ENCODE measurements at regions not wholly inside any gene's neighbourhood (a gene's known extent, or its start where the extent isn't known, plus 50 kb on each side); places are given as distances from the start of the nearest gene placed in this dataset.

GRCh38 chr2:7683708-7684107 is 766.5 kb downstream of the RNF144A start:
- ChIA-PET CTCF (no interaction called here), POLR2A (interaction anchor here (0.6 kb wide), 1 partner anchor 1333 kb away, joined by 5 read pairs; no protein-coding TSS in a partner anchor), RAD21 (ENCODE audit: low non-redundant PET in 1 of 2, low total read pairs in 2 of 2, uncharacterized antibody in 2 of 2, unreplicated experiment in 2 of 2) (no interaction called here)
- intact Hi-C loops (cut with micrococcal nuclease), result no loop called here
- peaks cover 5% of the 10 kb centered on the region for H3K27me3 ChIP-seq (ENCODE audit: insufficient read depth, low read length)
- ATAC-seq (no peak), DNase-seq (ENCODE audit: low read depth, low spot score) (no peak)
- no peaks in the 10 kb centered on the region for H3K36me3 ChIP-seq (ENCODE audit: control insufficient read depth in 1 of 2, insufficient read depth in 2 of 2, low read length in 2 of 2)
- H3K9me2 ChIP-seq (ENCODE audit: insufficient read depth), result no peaks in the 10 kb centered on the region
- H3K27ac ChIP-seq (ENCODE audit: low read depth, low read length), result no peak overlapping the region
- TF ChIP-seq MAX (IDR thresholded peaks at IDR 0.05) (no peak), RAD21 (IDR thresholded peaks at IDR 0.05; ENCODE audit: low read depth) (no peak), CEBPB (IDR thresholded peaks at IDR 0.05; ENCODE audit: low read depth) (no peak)
- no peaks in the 10 kb centered on the region for H3K9me3 ChIP-seq (ENCODE audit: control insufficient read depth in 1 of 2, insufficient read depth in 1 of 2, low read depth in 1 of 2, low read length in 2 of 2)
- H3K4me1 ChIP-seq (ENCODE audit: control insufficient read depth in 1 of 2, insufficient read depth in 2 of 2, low read length in 2 of 2), result no peaks in the 10 kb centered on the region
- no TSS peak for BruUV-seq (replicated peaks)
- no peaks in the 10 kb centered on the region for H3K79me2 ChIP-seq (ENCODE audit: insufficient read depth, low read length)
- H3K4me3 ChIP-seq (replicated peaks in 1 of 2; ENCODE audit: low read depth in 1 of 2, low read length in 2 of 2), result no peak overlapping the region
- no peak overlapping the region for H3K9ac ChIP-seq (ENCODE audit: low read length)
- no peak overlapping the region for H2AFZ ChIP-seq (ENCODE audit: low read depth, low read length, poor library complexity, severe bottlenecking)
- no peaks in the 10 kb centered on the region for H4K20me1 ChIP-seq (ENCODE audit: insufficient read depth)
- H3K4me2 ChIP-seq (ENCODE audit: low read length), result no peak overlapping the region

GRCh38 chr2:7685342-7686015 is 768.3 kb downstream of the RNF144A start:
- Histone ChIP-seq H3K4me2 (ENCODE audit: low read length) (no peak overlapping the region), H3K36me3 (ENCODE audit: control insufficient read depth in 1 of 2, insufficient read depth in 2 of 2, low read length in 2 of 2) (no peaks in the 10 kb centered on the region), H3K27ac (ENCODE audit: low read depth, low read length) (no peak overlapping the region), H3K79me2 (ENCODE audit: insufficient read depth, low read length) (no peaks in the 10 kb centered on the region), H3K9me3 (ENCODE audit: control insufficient read depth in 1 of 2, insufficient read depth in 1 of 2, low read depth in 1 of 2, low read length in 2 of 2) (no peaks in the 10 kb centered on the region), H3K4me1 (ENCODE audit: control insufficient read depth in 1 of 2, insufficient read depth in 2 of 2, low read length in 2 of 2) (no peaks in the 10 kb centered on the region), H3K4me3 (replicated peaks in 1 of 2; ENCODE audit: low read depth in 1 of 2, low read length in 2 of 2) (no peak overlapping the region), H2AFZ (ENCODE audit: low read depth, low read length, poor library complexity, severe bottlenecking) (no peak overlapping the region), H4K20me1 (ENCODE audit: insufficient read depth) (no peaks in the 10 kb centered on the region), H3K9me2 (ENCODE audit: insufficient read depth) (no peaks in the 10 kb centered on the region), H3K9ac (ENCODE audit: low read length) (no peak overlapping the region), H3K27me3 (ENCODE audit: insufficient read depth, low read length) (peaks cover 5% of the 10 kb centered on the region)
- BruUV-seq (replicated peaks), result no TSS peak
- ChIA-PET POLR2A (no interaction called here), CTCF (no interaction called here), RAD21 (ENCODE audit: low non-redundant PET in 1 of 2, low total read pairs in 2 of 2, uncharacterized antibody in 2 of 2, unreplicated experiment in 2 of 2) (no interaction called here)
- ATAC-seq, result no peak
- intact Hi-C loops (cut with micrococcal nuclease), result no loop called here
- DNase-seq (ENCODE audit: low read depth, low spot score), result no peak
- TF ChIP-seq RAD21 (IDR thresholded peaks at IDR 0.05; ENCODE audit: low read depth), result no peak
- no peak for TF ChIP-seq FOSL1 (IDR thresholded peaks at IDR 0.05; ENCODE audit: low read depth)
